IPS-18c (cell line): ENCODE measurements at regions not wholly inside any gene's neighbourhood (a gene's known extent, or its start where the extent isn't known, plus 50 kb on each side); places are given as distances from the start of the nearest gene placed in this dataset.

Source experiments
- H3K4me3 ChIP-seq: 2 replicates; pipeline ENCODE4 v1.7.0; 2013; ENCODE audit warnings: low read depth, mild to moderate bottlenecking, low read length, moderate library complexity; ENCODE audit not compliant: insufficient read depth
- H3K9me3 ChIP-seq: one replicate; pipeline ENCODE4 v1.6.1; 2013; ENCODE audit warnings: mild to moderate bottlenecking, low read length, moderate library complexity; ENCODE audit not compliant: control insufficient read depth, insufficient read depth

DNA sequence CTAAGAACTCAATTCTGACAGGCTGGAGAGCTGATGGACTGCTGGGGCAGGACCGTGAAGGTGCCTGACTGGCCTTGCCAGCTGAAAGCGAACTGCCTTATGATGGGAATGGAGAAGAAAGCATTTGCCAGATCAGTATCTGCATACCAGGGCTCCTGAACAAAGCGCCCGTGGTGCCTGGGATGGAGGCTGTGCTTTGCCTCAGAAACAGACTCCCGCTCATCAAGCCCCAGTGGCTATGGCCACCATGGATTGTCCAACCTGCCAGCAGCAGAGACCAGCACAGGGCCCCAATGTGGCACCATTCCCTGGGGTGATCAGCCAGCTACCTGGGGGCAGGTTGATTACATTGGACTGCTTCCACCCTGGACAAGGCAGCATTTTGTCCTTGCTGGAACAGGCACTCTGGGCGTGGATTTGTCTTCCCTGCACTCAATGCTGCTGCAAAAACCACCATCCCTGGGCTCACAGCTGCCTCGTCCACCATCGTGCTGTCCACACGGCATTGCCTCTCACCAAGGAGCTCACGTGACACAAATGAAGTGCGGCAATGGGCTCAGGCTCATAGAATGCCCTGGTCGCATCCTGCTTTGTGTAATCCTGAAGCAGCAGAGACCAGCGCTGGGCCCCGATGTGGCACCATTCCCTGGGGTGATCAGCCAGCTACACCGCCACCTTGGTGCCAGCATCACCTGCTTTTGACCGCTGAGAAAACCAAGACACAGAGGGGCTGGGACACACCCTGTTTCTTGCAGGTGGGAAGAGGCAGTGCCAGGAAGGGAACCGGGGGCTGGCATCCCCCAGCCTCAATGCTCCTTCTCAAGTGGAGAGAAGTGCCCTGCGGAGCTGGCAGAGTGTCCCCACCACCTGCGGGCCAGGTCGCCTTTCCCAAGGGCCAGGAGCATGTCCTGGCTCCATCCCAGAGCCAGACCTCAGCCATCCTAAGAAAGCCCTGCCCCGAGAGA lies 1367.5 kb downstream of the BRD1 start:
- Histone ChIP-seq H3K4me3 (no peak overlapping the region), H3K9me3 (no peaks in the 10 kb centered on the region)

DNA sequence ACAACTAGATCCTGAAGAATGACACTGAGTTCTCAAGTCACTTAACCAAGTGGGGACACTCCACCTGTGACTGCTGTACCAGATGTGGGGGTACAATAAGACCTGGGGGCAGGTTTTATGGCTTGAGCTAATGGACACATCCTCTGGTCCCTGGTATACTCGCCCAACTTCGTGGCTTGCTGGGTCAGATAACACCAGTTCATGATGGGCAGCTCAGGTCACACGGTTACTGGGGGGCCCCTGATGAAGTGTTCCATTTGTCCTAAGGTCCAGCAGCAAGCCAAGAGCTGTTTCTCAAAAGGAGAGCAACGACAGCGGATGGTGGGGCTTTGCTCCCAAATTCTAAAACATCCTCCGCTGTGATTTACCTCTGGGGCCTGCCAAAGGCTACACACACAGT lies 1368.4 kb downstream of the BRD1 start:
- Histone ChIP-seq H3K9me3 (no peaks in the 10 kb centered on the region), H3K4me3 (no peak overlapping the region)

DNA sequence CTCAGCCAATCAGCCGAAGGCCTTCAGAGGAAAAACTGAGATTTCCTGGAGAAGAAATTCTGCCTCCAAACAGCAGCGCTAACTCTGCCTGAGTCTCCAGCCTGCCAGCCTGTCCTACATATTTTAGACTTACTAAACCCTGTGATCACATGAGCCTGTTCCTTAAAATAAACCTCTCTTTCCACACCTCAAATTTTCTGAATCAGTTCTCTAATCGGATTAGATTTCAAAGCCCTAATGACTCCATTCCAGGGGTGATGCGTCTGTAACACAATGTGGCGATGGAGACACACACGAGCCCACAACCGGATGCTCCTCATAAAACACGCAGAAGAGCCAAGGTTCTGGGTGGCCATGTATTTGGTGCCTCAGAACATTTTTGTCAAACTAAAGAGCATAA lies 1371.2 kb downstream of the BRD1 start:
- H3K4me3 ChIP-seq = no peak overlapping the region
- no peaks in the 10 kb centered on the region for H3K9me3 ChIP-seq

DNA sequence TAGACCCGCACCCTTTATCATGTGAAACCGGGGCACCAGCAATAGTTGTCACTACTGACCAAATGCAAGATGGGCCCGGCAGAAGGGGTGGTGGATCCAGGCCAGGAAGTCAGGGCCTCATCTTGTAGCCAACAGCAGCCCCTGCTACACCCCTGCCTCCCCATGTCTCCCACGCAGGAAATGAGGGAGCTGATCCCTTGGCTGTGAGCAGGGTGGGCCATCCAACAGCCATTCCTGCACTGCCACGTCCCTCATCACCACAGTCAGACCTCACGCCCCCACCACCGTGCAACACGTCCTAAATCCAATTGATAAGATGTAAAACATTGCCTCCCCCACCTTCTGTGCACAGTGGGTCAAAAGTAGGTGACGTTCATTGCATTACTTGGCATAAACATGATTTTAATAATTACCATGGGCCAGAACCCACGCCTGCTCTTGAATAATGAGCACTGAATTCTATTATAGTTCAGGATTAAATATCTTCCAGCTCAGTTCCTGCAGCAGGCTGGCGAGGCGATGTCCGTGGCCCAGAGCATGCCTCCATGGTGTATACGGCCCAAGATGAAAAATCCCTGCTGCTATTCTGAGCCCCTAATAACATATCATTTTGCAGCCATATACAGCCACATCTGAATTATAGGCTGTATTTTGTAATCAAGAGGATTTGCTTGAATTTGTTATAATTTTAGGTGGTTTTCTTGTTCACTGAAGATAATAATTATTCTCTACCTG lies 1373.8 kb downstream of the BRD1 start:
- no peaks in the 10 kb centered on the region for H3K9me3 ChIP-seq
- H3K4me3 ChIP-seq = no peak overlapping the region

DNA sequence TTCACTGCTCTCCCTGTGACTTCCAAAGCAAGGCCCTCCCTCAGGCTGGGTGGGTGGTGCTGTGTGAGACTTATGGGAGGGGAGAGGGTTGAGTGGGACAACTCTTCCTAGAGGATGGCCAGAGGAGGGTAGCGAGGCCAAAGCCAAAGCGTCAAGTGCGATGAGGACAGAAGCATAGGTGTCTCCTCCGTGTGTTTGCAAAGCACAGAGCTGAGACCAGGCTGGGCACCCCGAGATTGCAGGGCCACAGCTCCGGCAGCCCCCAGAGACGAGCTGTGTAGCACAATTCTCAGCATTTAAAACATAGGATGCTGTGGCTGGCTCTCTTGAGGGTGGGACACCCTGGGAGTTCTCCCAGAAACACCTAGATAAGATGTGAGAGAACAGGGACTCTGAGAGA lies 1374.5 kb downstream of the BRD1 start:
- H3K4me3 ChIP-seq = no peak overlapping the region
- H3K9me3 ChIP-seq = no peaks in the 10 kb centered on the region

DNA sequence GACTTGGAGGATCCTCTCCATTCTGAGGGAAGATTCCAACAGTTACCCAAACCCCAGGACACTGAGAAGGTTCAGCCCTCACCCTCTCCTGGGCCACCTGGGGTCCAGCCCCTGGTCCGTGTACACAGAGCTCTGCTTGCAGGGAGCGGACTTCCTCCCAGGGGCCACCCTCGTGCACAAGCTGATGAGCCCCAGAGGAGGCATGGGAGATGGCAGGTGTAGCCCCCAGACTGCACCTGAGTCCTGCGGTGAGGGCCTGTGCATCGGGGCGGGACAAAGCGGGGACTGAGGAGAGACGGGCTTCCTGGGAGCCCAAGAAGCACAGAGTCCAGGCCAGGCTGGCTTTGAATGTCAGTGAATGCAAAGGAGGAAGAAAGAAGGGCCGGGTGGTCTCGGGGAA lies 1374.9 kb downstream of the BRD1 start:
- Histone ChIP-seq H3K4me3 (no peak overlapping the region), H3K9me3 (no peaks in the 10 kb centered on the region)

DNA sequence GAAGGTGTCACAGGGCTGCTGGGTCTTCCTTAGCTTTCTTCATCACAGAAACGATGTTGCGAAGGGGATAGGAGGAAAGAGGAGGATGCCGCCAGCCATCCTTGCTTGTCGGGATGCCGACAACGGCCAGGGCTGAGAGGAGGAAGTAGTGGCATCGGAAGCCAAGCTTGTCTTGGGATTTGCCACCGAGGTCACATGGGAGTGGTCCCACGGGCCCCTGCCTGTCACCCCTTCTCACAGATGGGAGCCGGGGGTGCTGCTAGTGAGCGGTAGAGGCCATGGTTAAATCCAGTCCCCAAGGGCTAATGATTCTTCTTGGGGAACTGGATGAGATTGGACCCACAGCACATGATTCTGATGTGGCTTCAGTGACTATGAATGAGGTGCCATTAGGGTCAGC lies 1375.8 kb downstream of the BRD1 start:
- Histone ChIP-seq H3K4me3 (no peak overlapping the region), H3K9me3 (no peaks in the 10 kb centered on the region)

DNA sequence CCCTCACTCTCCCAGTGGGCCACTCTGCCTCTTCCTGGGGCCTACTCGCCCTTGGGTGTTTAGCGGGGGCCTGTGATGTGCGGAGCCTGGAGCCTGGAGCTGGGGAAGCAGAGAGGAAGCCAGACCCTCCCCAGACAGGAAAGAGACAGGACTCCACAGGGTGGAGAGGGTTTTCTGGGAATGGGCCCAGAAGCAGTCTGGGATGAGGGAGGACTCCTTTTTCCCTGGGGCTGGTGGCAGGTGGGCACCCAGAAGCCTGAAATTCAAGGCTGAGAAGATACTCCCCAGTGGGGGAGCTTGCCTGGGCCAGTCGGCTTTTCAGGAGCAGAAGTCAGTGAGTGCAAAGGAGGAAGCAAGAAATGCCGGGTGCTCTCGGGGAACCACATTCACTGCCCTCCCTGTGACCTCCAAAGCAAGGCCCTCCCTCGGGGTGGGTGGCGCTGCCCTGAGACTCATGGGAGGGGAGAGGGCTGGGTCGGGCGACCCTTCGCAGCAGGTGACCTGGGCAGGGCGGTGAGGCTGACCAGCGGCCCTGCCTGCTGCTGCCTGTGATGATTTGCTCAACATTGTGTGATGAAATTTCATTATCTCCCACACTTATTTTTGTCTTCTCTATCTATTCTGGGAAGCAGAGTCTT lies 1377.4 kb downstream of the BRD1 start:
- H3K9me3 ChIP-seq = no peaks in the 10 kb centered on the region
- no peak overlapping the region for H3K4me3 ChIP-seq

DNA sequence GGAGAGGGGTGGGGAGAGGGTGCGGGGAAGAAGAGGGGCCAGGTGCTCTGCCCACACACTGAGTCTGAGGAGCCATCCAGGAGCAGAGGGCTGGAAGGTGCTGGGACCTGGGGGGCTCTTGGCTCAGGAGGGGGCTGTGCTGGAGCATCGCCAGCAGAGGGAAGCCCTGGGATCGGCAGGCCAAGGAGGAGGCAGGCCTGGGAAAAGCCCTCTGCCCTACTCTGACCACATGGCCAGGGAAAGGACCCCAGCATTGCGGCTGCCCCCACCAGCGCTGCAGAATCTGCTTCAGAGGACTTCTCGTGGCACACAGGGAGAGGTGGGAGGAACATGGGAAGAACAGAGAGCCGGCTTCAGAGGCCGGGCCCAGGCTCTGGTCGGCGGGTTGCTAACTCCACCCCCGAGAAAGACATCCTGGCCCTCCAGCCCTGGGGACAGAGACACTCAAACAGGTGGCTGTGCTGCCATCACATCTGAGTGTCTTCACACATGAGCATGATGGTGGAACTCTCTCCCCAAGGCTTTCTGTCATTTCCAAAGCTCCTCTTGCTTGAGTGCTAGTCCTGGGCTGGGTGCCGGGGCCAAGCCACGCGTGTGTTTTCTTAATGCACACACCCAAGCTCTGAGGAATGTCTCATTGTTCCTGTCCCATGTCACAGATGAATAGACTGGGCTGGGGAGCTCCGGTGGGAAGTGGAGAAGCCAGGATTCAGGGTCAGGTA lies 1378.0 kb downstream of the BRD1 start:
- Histone ChIP-seq H3K9me3 (no peaks in the 10 kb centered on the region), H3K4me3 (no peak overlapping the region)

DNA sequence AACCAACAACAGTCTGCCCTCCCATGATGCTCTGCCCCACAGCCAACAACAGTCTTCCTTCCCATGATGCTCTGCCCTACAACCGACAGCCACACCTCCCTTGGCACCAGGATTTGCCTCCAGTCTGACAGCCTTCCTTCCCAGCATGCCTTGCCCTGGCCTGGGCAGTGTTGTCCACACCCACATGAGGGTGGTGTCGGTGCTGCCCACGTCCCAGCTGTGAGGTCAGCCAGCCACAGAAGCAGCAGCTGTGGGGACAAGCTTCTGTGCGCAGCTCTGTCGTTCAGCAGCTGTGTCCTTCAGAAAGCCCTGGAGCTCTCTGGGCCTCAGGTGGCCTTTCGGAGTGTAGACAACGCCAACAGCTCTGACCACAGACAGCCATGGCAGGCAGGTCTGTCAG lies 1378.9 kb downstream of the BRD1 start:
- H3K4me3 ChIP-seq = no peak overlapping the region
- H3K9me3 ChIP-seq = no peaks in the 10 kb centered on the region

DNA sequence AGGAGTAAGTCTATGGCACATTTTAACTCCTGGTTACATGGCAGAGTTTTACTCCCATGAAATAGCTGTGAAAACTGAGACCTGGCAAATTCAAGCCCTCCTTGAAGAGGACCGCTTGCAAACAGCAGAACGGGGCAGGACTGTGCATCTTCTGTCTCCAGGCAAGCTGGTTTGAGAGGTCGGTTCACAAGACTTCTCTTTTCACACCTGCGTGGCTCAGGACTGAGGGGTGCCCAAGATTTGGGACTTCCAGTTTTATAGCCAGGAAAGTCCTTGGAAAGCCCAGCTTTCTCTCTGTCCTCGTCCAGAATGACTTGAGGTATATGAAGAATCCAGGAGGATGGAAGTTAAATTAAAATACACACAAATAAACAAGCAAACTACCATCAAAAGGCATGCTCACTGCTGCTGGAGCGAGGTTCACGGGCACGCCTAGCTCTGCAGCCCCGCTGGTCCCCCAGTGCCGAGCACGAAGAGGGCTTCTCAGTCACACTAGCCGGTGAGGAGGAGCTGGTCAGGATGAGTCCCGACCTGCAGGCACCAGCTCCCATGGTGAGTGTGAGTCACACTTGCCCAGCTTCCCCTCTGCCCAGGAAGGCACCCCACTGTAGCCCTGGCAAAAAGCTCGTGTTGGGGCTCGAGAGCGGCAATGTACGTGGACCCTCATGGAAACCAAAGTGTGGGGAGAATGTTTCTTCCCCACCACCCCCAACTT lies 1382.4 kb downstream of the BRD1 start:
- H3K4me3 ChIP-seq = no peak overlapping the region
- no peaks in the 10 kb centered on the region for H3K9me3 ChIP-seq

DNA sequence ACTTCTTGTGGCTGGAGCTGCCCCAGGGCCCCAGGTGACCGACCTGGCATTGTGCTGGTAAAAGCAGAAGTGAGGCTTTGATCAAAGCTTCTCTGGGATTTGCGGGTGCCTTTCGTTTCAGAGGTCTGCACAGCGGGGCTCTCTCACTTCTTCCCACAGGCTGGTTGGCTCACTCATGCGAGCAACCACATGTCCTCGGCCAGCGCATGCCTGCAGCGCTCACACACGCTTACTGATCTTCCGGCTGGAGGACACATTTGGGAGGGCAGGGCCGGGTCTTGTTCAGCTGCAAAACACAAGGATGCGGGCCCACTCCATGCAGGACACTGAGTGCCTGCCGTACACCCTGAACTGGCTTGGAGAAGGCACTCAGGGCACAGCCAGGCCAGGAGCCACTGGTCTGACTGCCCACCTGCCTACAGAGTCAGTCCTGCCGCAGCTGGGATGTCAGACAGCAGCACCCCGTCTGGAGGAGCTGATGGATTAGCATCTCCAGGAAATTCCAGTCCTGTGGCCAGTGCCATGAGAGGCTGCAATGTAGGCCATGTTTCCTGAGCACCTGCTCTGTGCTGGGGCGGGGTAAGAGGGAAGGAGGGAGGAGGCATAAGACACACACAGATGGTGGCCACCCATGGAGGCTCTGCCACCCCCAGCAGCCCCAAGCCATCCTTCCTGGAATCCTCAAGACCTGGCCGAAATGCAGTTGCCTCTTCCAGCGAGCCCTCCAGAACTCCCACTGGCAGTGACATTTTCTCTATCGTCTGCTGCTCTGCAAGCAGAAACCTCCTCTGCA lies 1383.2 kb downstream of the BRD1 start:
- H3K4me3 ChIP-seq = no peak overlapping the region
- no peaks in the 10 kb centered on the region for H3K9me3 ChIP-seq

DNA sequence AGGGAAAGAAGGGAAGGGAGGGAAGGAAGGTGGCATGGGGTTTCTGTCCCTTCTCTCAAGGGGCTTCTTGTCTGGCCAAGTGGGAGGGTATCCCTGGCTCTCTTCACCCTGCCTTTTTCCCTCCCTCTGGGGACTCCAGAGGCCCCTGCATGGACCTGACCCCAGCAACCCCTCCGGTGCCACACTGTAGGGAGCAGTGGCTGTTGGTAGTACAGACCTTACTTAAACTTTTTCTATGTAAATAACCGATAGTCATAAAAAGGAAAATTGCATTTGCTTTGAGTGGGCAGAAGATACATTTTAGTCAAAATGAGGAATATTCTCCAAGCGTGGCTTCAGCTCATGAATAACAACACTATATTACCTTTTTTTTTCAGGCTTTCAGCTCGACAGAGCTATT lies 1384.0 kb downstream of the BRD1 start:
- no peaks in the 10 kb centered on the region for H3K9me3 ChIP-seq
- H3K4me3 ChIP-seq = no peak overlapping the region

DNA sequence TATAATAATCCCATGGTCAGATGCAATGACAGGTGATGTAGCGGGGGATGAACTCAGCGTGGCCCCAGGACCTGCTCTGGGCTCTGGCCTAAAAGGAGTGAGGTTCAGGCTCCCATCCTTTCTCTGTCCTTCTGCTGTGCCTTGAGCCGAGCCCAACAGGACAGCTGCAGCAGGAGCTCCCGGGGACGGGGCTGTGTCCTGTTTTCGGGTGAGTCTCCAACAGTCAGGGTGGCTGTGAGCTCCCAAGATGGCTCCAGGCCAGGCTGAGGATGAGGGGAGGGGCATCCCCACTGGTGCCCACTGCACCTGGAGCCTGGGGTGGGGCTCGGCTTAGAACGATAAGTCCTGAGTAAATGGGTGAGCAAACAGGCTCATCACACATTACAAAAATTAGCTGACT lies 1385.0 kb downstream of the BRD1 start:
- no peak overlapping the region for H3K4me3 ChIP-seq
- H3K9me3 ChIP-seq = no peaks in the 10 kb centered on the region

DNA sequence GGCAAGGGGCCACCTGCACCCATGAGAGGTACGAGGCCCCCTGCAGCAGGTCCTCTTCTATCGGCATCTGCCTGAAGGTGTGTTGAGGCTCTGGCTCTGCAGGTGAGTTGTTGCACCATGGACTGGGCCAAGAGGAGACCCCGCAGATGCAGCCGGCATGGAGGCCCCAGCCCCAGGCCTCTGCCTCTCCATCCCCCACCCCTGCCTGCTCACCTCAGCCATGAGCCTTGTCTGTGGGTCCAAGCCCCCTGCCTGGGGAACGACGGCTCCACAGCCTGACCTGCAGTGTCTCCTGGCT lies 1386.2 kb downstream of the BRD1 start:
- H3K9me3 ChIP-seq = no peaks in the 10 kb centered on the region

More for the DNA sequence above, 1386.2 kb downstream of the BRD1 start:
- H3K4me3 ChIP-seq = no peak overlapping the region
